Muscle layer of duodenum (tissue), 2 donors: ENCODE measurements at regions not wholly inside any gene's neighbourhood (a gene's known extent, or its start where the extent isn't known, plus 50 kb on each side); places are given as distances from the start of the nearest gene placed in this dataset.

Experiments
- H3K27ac ChIP-seq: one replicate; pipeline ENCODE4 v1.7.0; 2013; ENCODE audit warnings: mild to moderate bottlenecking, low read length
- H3K27me3 ChIP-seq: one replicate; pipeline ENCODE4 v1.7.0; 2013; ENCODE audit warnings: low read depth, mild to moderate bottlenecking, control low read depth, low read length
- H3K36me3 ChIP-seq, 2 donors: one replicate each; pipeline ENCODE4 v1.7.0; 2013; ENCODE audit warnings: low read length in 2 of 2, control low read depth in 1 of 2, mild to moderate bottlenecking in 1 of 2; ENCODE audit not compliant: insufficient read depth in 2 of 2, control insufficient read depth in 1 of 2
- H3K4me1 ChIP-seq, 2 donors: one replicate each; pipeline ENCODE4 v1.7.0; 2013; ENCODE audit warnings: low read length in 2 of 2, mild to moderate bottlenecking in 2 of 2, control low read depth in 1 of 2, moderate library complexity in 1 of 2; ENCODE audit not compliant: insufficient read depth in 2 of 2, control insufficient read depth in 1 of 2
- H3K4me3 ChIP-seq, 2 donors: one replicate each; pipeline ENCODE4 v1.7.0; 2013; ENCODE audit warnings: low read length in 2 of 2, low read depth in 1 of 2, mild to moderate bottlenecking in 1 of 2
- H3K9me3 ChIP-seq, 2 donors: one replicate each; pipeline ENCODE4 v1.7.0; 2013; ENCODE audit warnings: low read length in 2 of 2, control low read depth in 1 of 2, mild to moderate bottlenecking in 1 of 2; ENCODE audit not compliant: control insufficient read depth in 1 of 2
- donor health status: healthy.

GRCh38 chr4:17060230-17060629, 161.8 kb upstream of the LDB2 start:
- Histone ChIP-seq H3K9me3 (no peaks in the 10 kb centered on the region), H3K36me3 (no peaks in the 10 kb centered on the region), H3K4me3 (no peak overlapping the region), H3K4me1 (no peaks in the 10 kb centered on the region), H3K27me3 (no peaks in the 10 kb centered on the region), H3K27ac (no peak overlapping the region)

GRCh38 chr4:17058916-17059741, 160.7 kb upstream of the LDB2 start:
- Histone ChIP-seq H3K4me1 (no peaks in the 10 kb centered on the region), H3K36me3 (no peaks in the 10 kb centered on the region), H3K27me3 (no peaks in the 10 kb centered on the region), H3K4me3 (no peak overlapping the region), H3K27ac (no peak overlapping the region), H3K9me3 (no peaks in the 10 kb centered on the region)

- no peaks in the 10 kb centered on the region for H3K4me1 ChIP-seq
- H3K9me3 ChIP-seq, result no peaks in the 10 kb centered on the region
- no peaks in the 10 kb centered on the region for H3K27me3 ChIP-seq
- H3K4me3 ChIP-seq, result no peak overlapping the region
- H3K27ac ChIP-seq, result no peak overlapping the region
- no peaks in the 10 kb centered on the region for H3K36me3 ChIP-seq
Measured at GRCh38 chr4:17058536-17058915, 160.1 kb upstream of the LDB2 start.

GRCh38 chr4:17057035-17057434, 158.6 kb upstream of the LDB2 start:
- H3K27ac ChIP-seq, result no peak overlapping the region
- no peaks in the 10 kb centered on the region for H3K9me3 ChIP-seq
- no peaks in the 10 kb centered on the region for H3K36me3 ChIP-seq
- no peaks in the 10 kb centered on the region for H3K27me3 ChIP-seq
- H3K4me1 ChIP-seq, result no peaks in the 10 kb centered on the region
- H3K4me3 ChIP-seq, result no peak overlapping the region

- H3K9me3 ChIP-seq, result no peaks in the 10 kb centered on the region
- H3K36me3 ChIP-seq, result no peaks in the 10 kb centered on the region
- H3K4me3 ChIP-seq, result no peak overlapping the region
- no peaks in the 10 kb centered on the region for H3K27me3 ChIP-seq
- H3K4me1 ChIP-seq, result no peaks in the 10 kb centered on the region
- H3K27ac ChIP-seq, result no peak overlapping the region
Measured at GRCh38 chr4:17055788-17056187, 157.3 kb upstream of the LDB2 start.

- no peaks in the 10 kb centered on the region for H3K4me1 ChIP-seq
- H3K27ac ChIP-seq, result no peak overlapping the region
- no peaks in the 10 kb centered on the region for H3K27me3 ChIP-seq
Measured at GRCh38 chr4:17045866-17046265, 147.4 kb upstream of the LDB2 start.

GRCh38 chr4:17038510-17039176, 140.2 kb upstream of the LDB2 start:
- H3K4me1 ChIP-seq, result no peaks in the 10 kb centered on the region
- H3K4me3 ChIP-seq, result no peak overlapping the region
- H3K27ac ChIP-seq, result no peak overlapping the region
- H3K27me3 ChIP-seq, result no peaks in the 10 kb centered on the region
- H3K9me3 ChIP-seq, result no peaks in the 10 kb centered on the region
- H3K36me3 ChIP-seq, result no peaks in the 10 kb centered on the region

More at GRCh38 chr4:17045866-17046265, 147.4 kb upstream of the LDB2 start:
- Histone ChIP-seq H3K4me3 (no peak overlapping the region), H3K36me3 (no peaks in the 10 kb centered on the region), H3K9me3 (no peaks in the 10 kb centered on the region)

- no peak overlapping the region for H3K4me3 ChIP-seq
Measured at GRCh38 chr4:17033768-17034181, 135.3 kb upstream of the LDB2 start.

GRCh38 chr4:17033025-17033767, 134.8 kb upstream of the LDB2 start:
- Histone ChIP-seq H3K9me3 (no peaks in the 10 kb centered on the region), H3K27ac (no peak overlapping the region), H3K4me1 (no peaks in the 10 kb centered on the region), H3K36me3 (no peaks in the 10 kb centered on the region), H3K27me3 (no peaks in the 10 kb centered on the region), H3K4me3 (no peak overlapping the region)

More at GRCh38 chr4:17033768-17034181, 135.3 kb upstream of the LDB2 start:
- no peak overlapping the region for H3K27ac ChIP-seq
- no peaks in the 10 kb centered on the region for H3K9me3 ChIP-seq
- no peaks in the 10 kb centered on the region for H3K4me1 ChIP-seq
- H3K36me3 ChIP-seq, result no peaks in the 10 kb centered on the region
- H3K27me3 ChIP-seq, result no peaks in the 10 kb centered on the region

GRCh38 chr4:17030543-17030942, 132.1 kb upstream of the LDB2 start:
- Histone ChIP-seq H3K4me1 (no peaks in the 10 kb centered on the region), H3K4me3 (no peak overlapping the region), H3K9me3 (no peaks in the 10 kb centered on the region), H3K27ac (no peak overlapping the region), H3K27me3 (no peaks in the 10 kb centered on the region), H3K36me3 (no peaks in the 10 kb centered on the region)

- no peaks in the 10 kb centered on the region for H3K9me3 ChIP-seq
- no peaks in the 10 kb centered on the region for H3K4me1 ChIP-seq
- H3K4me3 ChIP-seq, result no peak overlapping the region
- H3K36me3 ChIP-seq, result no peaks in the 10 kb centered on the region
- no peak overlapping the region for H3K27ac ChIP-seq
- H3K27me3 ChIP-seq, result no peaks in the 10 kb centered on the region
Measured at GRCh38 chr4:17029964-17030363, 131.5 kb upstream of the LDB2 start.
